Stomach (tissue), 8 donors: ENCODE measurements at regions not wholly inside any gene's neighbourhood (a gene's known extent, or its start where the extent isn't known, plus 50 kb on each side); places are given as distances from the start of the nearest gene placed in this dataset.
"Not testable (repeated sequence)": the region's sequence is repeated elsewhere in the genome, so short reads cannot be mapped to it uniquely, and the experiment has no call there.

ENCODE experiments used
- DNase-seq, 2 donors: peaks; one replicate each; pipeline versions ENCODE4 v3.0.0 to v3.0.0-alpha.2; 2013 to 2019
- H3K27ac ChIP-seq, 5 donors: fragments of 200-600 bp in 4 of 5; sonication (generic) in 4 of 5; one replicate each; pipeline ENCODE4 v1.5.1; 2013 to 2019; ENCODE audit warnings: mild to moderate bottlenecking in 1 of 5, moderate library complexity in 1 of 5
- H3K27me3 ChIP-seq, 3 donors: fragments of 200-600 bp; sonication (generic); one replicate each; pipeline ENCODE4 v1.5.1; 2017 to 2019; ENCODE audit warnings: mixed run types in 1 of 3
- H3K36me3 ChIP-seq, 4 donors: fragments of 200-600 bp; sonication (generic); 1 replicate in 3 of 4; 2 replicates in 1 of 4; pipeline ENCODE4 v1.5.1; 2016 to 2019
- H3K4me1 ChIP-seq, 4 donors: fragments of 200-600 bp; sonication (generic); one replicate each; pipeline ENCODE4 v1.5.1; 2016 to 2019
- H3K4me3 ChIP-seq, 4 donors: fragments of 200-600 bp; sonication (generic) in 3 of 4; one replicate each; pipeline ENCODE4 v1.5.1; 2016 to 2019; ENCODE audit warnings: mild to moderate bottlenecking in 1 of 4
- H3K9me3 ChIP-seq, 4 donors: fragments of 200-600 bp; sonication (generic); one replicate each; pipeline ENCODE4 v1.5.1; 2016 to 2019
- CTCF ChIP-seq, 7 experiments: fragments of 450-650 bp in 4 of 7; fragments of 200-600 bp in 3 of 7; sonication (generic) in 3 of 7; IDR thresholded peaks; one replicate each; pipeline ENCODE4 v1.5.1; 2016 to 2019; ENCODE audit warnings: antibody characterized with exemption in 7 of 7, control low read depth in 2 of 7, mild to moderate bottlenecking in 1 of 7
- EP300 ChIP-seq: sonication (generic); formaldehyde crosslinking; IDR thresholded peaks from one replicate; pipeline ENCODE4 v1.6.1; 2017; ENCODE audit warnings: antibody characterized with exemption
- POLR2A ChIP-seq, 4 donors: fragments of 450-650 bp; IDR thresholded peaks; one replicate each; pipeline ENCODE4 v1.6.1; 2016; ENCODE audit warnings: antibody characterized with exemption in 4 of 4, control low read depth in 2 of 4, mild to moderate bottlenecking in 1 of 4, moderate library complexity in 1 of 4
- POLR2AphosphoS5 ChIP-seq, 3 donors: sonication (generic); formaldehyde crosslinking; IDR thresholded peaks; one replicate each; pipeline ENCODE4 v1.6.1; 2016; ENCODE audit warnings: antibody characterized with exemption in 3 of 3
- WGBS, 5 donors: extraction: QIAGEN DNeasy Blood & Tissue Kit in 3 of 5; methylation state at CpG; one replicate each; pipeline versions ENCODE4 v1.1.5 to v1.1.7; 2013 to 2018; 5-methylcytosine and 5-hydroxymethylcytosine counted together
- intact Hi-C: fragments of 100-400 bp; cut with DNase I; formaldehyde crosslinking; loops from one replicate; pipeline ENCODE4 v1.15.1; 2023; ENCODE audit warnings: low total_unique reads
- donor health status: healthy with polysubstance abuse.
- donor health status: Bipolar disorder and iron deficiency.
- donor health status: healthy.

- no peak for TF ChIP-seq POLR2AphosphoS5 (IDR thresholded peaks at IDR 0.05)
- TF ChIP-seq EP300: no peak
- no peak for TF ChIP-seq CTCF (IDR thresholded peaks at IDR 0.05)
- TF ChIP-seq POLR2A (IDR thresholded peaks at IDR 0.05): no peak
- Histone ChIP-seq H3K36me3 (no peaks in the 10 kb centered on the region), H3K4me3 (no peak overlapping the region), H3K9me3 (no peaks in the 10 kb centered on the region), H3K4me1 (no peaks in the 10 kb centered on the region), H3K27me3 (no peaks in the 10 kb centered on the region), H3K27ac (no peak overlapping the region)
- 52 to 76% (median 64%) methylated on average over 2 of the region's 2 CpGs for WGBS, 5 donors
- intact Hi-C loops: no loop called here
- DNase-seq: no peak
These were observed 183.9 kb downstream of the LRRC70 start for GRCh38 chr5:62762503-62762902.

- H3K27me3 ChIP-seq, H3K9me3 ChIP-seq, H3K4me1 ChIP-seq, intact Hi-C loops, DNase-seq, H3K27ac ChIP-seq, H3K4me3 ChIP-seq, H3K36me3 ChIP-seq: not testable (repeated sequence)
- 82 to 90% (median 87%) methylated on average over 4 of the region's 4 CpGs for WGBS, 5 donors
These were observed 179.1 kb downstream of the LRRC70 start for GRCh38 chr5:62757686-62758085.

GRCh38 chr5:62752998-62753367 lies 174.4 kb downstream of the LRRC70 start:
- H3K36me3 ChIP-seq, H3K27ac ChIP-seq, H3K4me3 ChIP-seq, intact Hi-C loops, H3K4me1 ChIP-seq, DNase-seq, H3K27me3 ChIP-seq: not testable (repeated sequence)
- H3K9me3 ChIP-seq: peaks cover 0 to 11% (median 8%) of the 10 kb centered on the region in 4 donors
- 52 to 100% (median 64%) methylated on average over 1 to 4 of the region's 4 CpGs for WGBS, 5 donors

GRCh38 chr5:62752056-62752997 lies 173.7 kb downstream of the LRRC70 start:
- 84 to 90% (median 88%) methylated on average over 17 of the region's 17 CpGs for WGBS, 5 donors
- H3K36me3 ChIP-seq, H3K27ac ChIP-seq, H3K27me3 ChIP-seq, H3K4me1 ChIP-seq, intact Hi-C loops, H3K4me3 ChIP-seq: not testable (repeated sequence)
- DNase-seq: peak in 1 of 2 donors; percentile 15
- H3K9me3 ChIP-seq: peaks cover 0 to 11% (median 8%) of the 10 kb centered on the region in 4 donors

GRCh38 chr5:62742207-62742606 lies 163.6 kb downstream of the LRRC70 start:
- Histone ChIP-seq H3K9me3 (no peaks in the 10 kb centered on the region), H3K4me3 (no peak overlapping the region), H3K27ac (no peak overlapping the region), H3K36me3 (no peaks in the 10 kb centered on the region), H3K4me1 (no peaks in the 10 kb centered on the region), H3K27me3 (no peaks in the 10 kb centered on the region)
- intact Hi-C loops: no loop called here
- no peak for DNase-seq
- no peak for TF ChIP-seq POLR2A (IDR thresholded peaks at IDR 0.05)
- TF ChIP-seq CTCF (IDR thresholded peaks at IDR 0.05): no peak
- no peak for TF ChIP-seq POLR2AphosphoS5 (IDR thresholded peaks at IDR 0.05)
- TF ChIP-seq EP300: no peak
- WGBS, 5 donors: 39 to 52% (median 44%) methylated on average over 2 of the region's 2 CpGs

- no peak for DNase-seq
- TF ChIP-seq POLR2A (IDR thresholded peaks at IDR 0.05) (no peak), CTCF (IDR thresholded peaks at IDR 0.05) (no peak), POLR2AphosphoS5 (IDR thresholded peaks at IDR 0.05) (no peak), EP300 (no peak)
- intact Hi-C loops: no loop called here
- WGBS, 5 donors: 59 to 70% (median 67%) methylated on average over 2 of the region's 2 CpGs
- H3K4me3 ChIP-seq: no peak overlapping the region
- H3K4me1 ChIP-seq: no peaks in the 10 kb centered on the region
- no peak overlapping the region for H3K27ac ChIP-seq
- H3K36me3 ChIP-seq: no peaks in the 10 kb centered on the region
- no peaks in the 10 kb centered on the region for H3K27me3 ChIP-seq
- no peaks in the 10 kb centered on the region for H3K9me3 ChIP-seq
These were observed 163.1 kb downstream of the LRRC70 start for GRCh38 chr5:62741761-62742160.
